H9 (cell line): ENCODE measurements at regions not wholly inside any gene's neighbourhood (a gene's known extent, or its start where the extent isn't known, plus 50 kb on each side); places are given as distances from the start of the nearest gene placed in this dataset.

ENCODE experiments used
- DNase-seq: peaks from one replicate; pipeline ENCODE4 v3.0.0-alpha.2; 2017
- H2AFZ ChIP-seq: one replicate; pipeline ENCODE4 v1.6.1; 2013; ENCODE audit warnings: mild to moderate bottlenecking, low read length, control low read depth, moderate library complexity
- H2AK5ac ChIP-seq: 2 replicates; pipeline ENCODE4 v1.6.1; 2013; ENCODE audit warnings: low read length, control low read depth, mixed read lengths; ENCODE audit not compliant: insufficient read length
- H2BK120ac ChIP-seq: one replicate; pipeline ENCODE4 v1.6.1; 2013; ENCODE audit warnings: low read depth, mild to moderate bottlenecking, low read length, control low read depth, inconsistent platforms; ENCODE audit not compliant: poor library complexity, severe bottlenecking
- H2BK12ac ChIP-seq: 2 replicates; pipeline ENCODE4 v1.6.1; 2013; ENCODE audit warnings: low read length, control low read depth, mixed read lengths, low read depth; ENCODE audit not compliant: insufficient read length
- H2BK15ac ChIP-seq: 2 replicates; pipeline ENCODE4 v1.6.1; 2013; ENCODE audit warnings: low read depth, low read length, control low read depth
- H2BK20ac ChIP-seq: one replicate; pipeline ENCODE4 v1.6.1; 2013; ENCODE audit warnings: low read depth, mild to moderate bottlenecking, low read length, control low read depth, inconsistent platforms; ENCODE audit not compliant: poor library complexity, severe bottlenecking
- H2BK5ac ChIP-seq: 2 replicates; pipeline ENCODE4 v1.6.1; 2013; ENCODE audit warnings: low read length, control low read depth, mixed read lengths; ENCODE audit not compliant: insufficient read length
- H3K14ac ChIP-seq: 2 replicates; pipeline ENCODE4 v1.6.1; 2013; ENCODE audit warnings: low read length, control low read depth; ENCODE audit not compliant: insufficient read depth
- H3K18ac ChIP-seq: 2 replicates; pipeline ENCODE4 v1.6.1; 2013; ENCODE audit warnings: low read depth, mild to moderate bottlenecking, mixed read lengths, low read length, control low read depth; ENCODE audit not compliant: insufficient read length
- H3K23ac ChIP-seq: 2 replicates; pipeline ENCODE4 v1.6.1; 2013; ENCODE audit warnings: low read length, control low read depth, mixed read lengths, low read depth; ENCODE audit not compliant: insufficient read length
- H3K23me2 ChIP-seq: 2 replicates; pipeline ENCODE4 v1.6.1; 2013; ENCODE audit warnings: low read depth, mild to moderate bottlenecking, mixed read lengths, low read length, control low read depth; ENCODE audit not compliant: insufficient read length, poor library complexity, severe bottlenecking
- H3K27ac ChIP-seq: 2 replicates; pipeline ENCODE4 v1.5.1; 2013; ENCODE audit warnings: low read length, control low read depth, mixed read lengths, low read depth; ENCODE audit not compliant: insufficient read length
- H3K27me3 ChIP-seq: 2 replicates; pipeline ENCODE4 v1.6.1; 2013; ENCODE audit warnings: low read length, control low read depth, inconsistent platforms; ENCODE audit not compliant: insufficient read depth
- H3K4ac ChIP-seq: 2 replicates; pipeline ENCODE4 v1.6.1; 2013; ENCODE audit warnings: low read depth, mild to moderate bottlenecking, control low read depth, inconsistent platforms, low read length, moderate library complexity
- H3K4me1 ChIP-seq: 2 replicates; pipeline ENCODE4 v1.6.1; 2013; ENCODE audit warnings: low read length, control low read depth, inconsistent platforms; ENCODE audit not compliant: insufficient read depth
- H3K4me2 ChIP-seq: 2 replicates; pipeline ENCODE4 v1.6.1; 2013; ENCODE audit warnings: low read length, control low read depth, mixed read lengths; ENCODE audit not compliant: insufficient read length, insufficient read depth
- H3K56ac ChIP-seq: 2 replicates; pipeline ENCODE4 v1.6.1; 2013; ENCODE audit warnings: low read depth, mild to moderate bottlenecking, mixed read lengths, low read length, control low read depth; ENCODE audit not compliant: insufficient read length
- H3K79me1 ChIP-seq: 2 replicates; pipeline ENCODE4 v1.6.1; 2013; ENCODE audit warnings: low read depth, mild to moderate bottlenecking, moderate library complexity, low read length, control low read depth, inconsistent platforms; ENCODE audit not compliant: insufficient read depth, poor library complexity, severe bottlenecking
- H3K79me2 ChIP-seq: 2 replicates; pipeline ENCODE4 v1.6.1; 2013; ENCODE audit warnings: low read length, control low read depth, inconsistent platforms; ENCODE audit not compliant: insufficient read depth
- H3K9ac ChIP-seq: 2 replicates; pipeline ENCODE4 v1.6.1; 2013; ENCODE audit warnings: low read length, control low read depth, mixed read lengths; ENCODE audit not compliant: insufficient read length; ENCODE audit errors: extremely low read depth
- H3K9me3 ChIP-seq: one replicate; pipeline ENCODE4 v1.6.1; 2013; ENCODE audit warnings: low read depth, low read length, inconsistent platforms; ENCODE audit not compliant: control insufficient read depth
- H3T11ph ChIP-seq: one replicate; pipeline ENCODE4 v1.6.1; 2013; ENCODE audit warnings: mild to moderate bottlenecking, low read length, control low read depth, inconsistent platforms
- H4K20me1 ChIP-seq: one replicate; pipeline ENCODE4 v1.6.1; 2013; ENCODE audit not compliant: control insufficient read depth, insufficient read length, insufficient read depth
- H4K5ac ChIP-seq: 2 replicates; pipeline ENCODE4 v1.6.1; 2013; ENCODE audit warnings: low read depth, mild to moderate bottlenecking, mixed read lengths, low read length, control low read depth; ENCODE audit not compliant: insufficient read length
- H4K8ac ChIP-seq: replicated peaks from 2 replicates; pipeline ENCODE4 v1.6.1; 2013; ENCODE audit warnings: low read length, control low read depth, mixed read lengths, low read depth; ENCODE audit not compliant: insufficient read length
- H4K91ac ChIP-seq: 2 replicates; pipeline ENCODE4 v1.6.1; 2013; ENCODE audit warnings: low read depth, mild to moderate bottlenecking, moderate library complexity, mixed read lengths, low read length, control low read depth; ENCODE audit not compliant: insufficient read length
- H3K27ac Mint-ChIP-seq, 3 experiments: 2 replicates in 2 of 3; 3 replicates in 1 of 3; pipeline ENCODE4 v1.8.0; 2020 to 2021; ENCODE audit warnings: mixed read lengths in 3 of 3, mild to moderate bottlenecking in 1 of 3, moderate library complexity in 1 of 3
- H3K27me3 Mint-ChIP-seq: 2 replicates; pipeline ENCODE4 v1.8.0; 2021; ENCODE audit warnings: low read depth, mild to moderate bottlenecking, moderate library complexity, mixed read lengths
- H3K36me3 Mint-ChIP-seq, 3 experiments: 2 replicates in 2 of 3; 3 replicates in 1 of 3; pipeline ENCODE4 v1.8.0; 2020 to 2021; ENCODE audit warnings: low read depth in 3 of 3, mixed read lengths in 3 of 3; ENCODE audit not compliant: insufficient read depth in 1 of 3
- H3K4me1 Mint-ChIP-seq, 2 experiments: 2 replicates each; pipeline ENCODE4 v1.8.0; 2020; ENCODE audit warnings: mixed read lengths in 2 of 2
- H3K4me3 Mint-ChIP-seq, 2 experiments: 2 replicates in 1 of 2; 3 replicates in 1 of 2; pipeline ENCODE4 v1.8.0; 2020 to 2021; ENCODE audit warnings: mild to moderate bottlenecking in 2 of 2, mixed read lengths in 2 of 2, moderate library complexity in 1 of 2
- H3K9me3 Mint-ChIP-seq, 2 experiments: 2 replicates in 1 of 2; 3 replicates in 1 of 2; pipeline ENCODE4 v1.8.0; 2020; ENCODE audit warnings: mild to moderate bottlenecking in 2 of 2, mixed read lengths in 2 of 2, moderate library complexity in 1 of 2
- CTCF ChIP-seq: fragments of 200-600 bp; sonication (generic); conservative IDR thresholded peaks from 3 replicates; pipeline ENCODE4 v1.8.0; 2021; ENCODE audit warnings: antibody characterized with exemption, mild to moderate bottlenecking

- Histone ChIP-seq H3T11ph (no peak overlapping the region), H3K9ac (no peak overlapping the region), H3K4me1 (no peaks in the 10 kb centered on the region), H3K18ac (no peak overlapping the region), H3K4me2 (no peak overlapping the region), H2BK120ac (no peak overlapping the region), H3K4ac (no peak overlapping the region), H2BK12ac (no peak overlapping the region), H2AFZ (no peak overlapping the region), H2BK5ac (no peak overlapping the region), H3K56ac (no peak overlapping the region), H3K79me2 (no peaks in the 10 kb centered on the region), H2BK20ac (no peak overlapping the region), H3K9me3 (no peaks in the 10 kb centered on the region), H3K27ac (no peak overlapping the region), H3K14ac (no peak overlapping the region), H3K23ac (no peak overlapping the region), H3K79me1 (no peaks in the 10 kb centered on the region), H2BK15ac (no peak overlapping the region), H4K20me1 (no peaks in the 10 kb centered on the region), H2AK5ac (no peak overlapping the region), H4K8ac (no peak overlapping the region), H3K23me2 (no peaks in the 10 kb centered on the region), H4K5ac (no peak overlapping the region), H3K27me3 (no peaks in the 10 kb centered on the region), H4K91ac (no peak overlapping the region)
- Mint-ChIP-seq H3K4me3 (no peak overlapping the region), H3K27me3 (no peaks in the 10 kb centered on the region; the same call in 1 of the 2 replicates), H3K36me3 (peaks cover 0 to 2% (median 0%) of the 10 kb centered on the region in 3 experiments; a peak in 3 of 7 replicates), H3K9me3 (peaks cover 9 to 17% of the 10 kb centered on the region in 2 experiments; a peak in 4 of 5 replicates), H3K4me1 (no peaks in the 10 kb centered on the region), H3K27ac (no peak overlapping the region)
- TF ChIP-seq CTCF = no peak
- no peak for DNase-seq
These were observed 193.6 kb upstream of the TMEM260 start for GRCh38 chr14:56386024-56386423.
